Activated CD4-positive, alpha-beta T cell treated with anti-CD3 and anti-CD28 coated beads, Interleukin-2, Interleukin-4, amounts not matched to agents 100 ng/mL and 50 ng/mL, durations not matched to agents 16 hours and 8 hours (primary cell): ENCODE measurements at regions not wholly inside any gene's neighbourhood (a gene's known extent, or its start where the extent isn't known, plus 50 kb on each side); places are given as distances from the start of the nearest gene placed in this dataset.

Source experiments
- DNase-seq: peaks from one replicate; pipeline ENCODE4 v3.0.0-alpha.2; 2020; ENCODE audit warnings: low spot score

DNA sequence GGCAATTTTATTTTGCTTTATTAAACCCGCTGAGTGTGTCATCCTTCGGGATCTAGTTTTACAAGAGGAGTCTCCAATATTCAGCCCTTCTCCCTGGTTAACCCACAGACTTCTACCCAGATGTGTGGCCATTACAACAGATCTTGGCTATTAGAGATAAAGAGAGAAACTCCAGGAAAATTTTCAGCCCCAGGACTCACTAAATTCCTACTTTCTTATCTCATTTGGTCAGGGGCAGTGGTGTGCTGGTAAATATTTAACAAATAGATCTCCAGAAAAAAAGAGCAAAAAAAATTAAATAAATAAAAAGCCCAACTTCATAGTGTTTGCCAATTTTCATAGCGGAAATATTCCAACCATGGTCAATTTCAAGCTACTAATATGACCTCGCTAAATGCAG, 168.4 kb downstream of the RND3 start:
- no peak for DNase-seq

DNA sequence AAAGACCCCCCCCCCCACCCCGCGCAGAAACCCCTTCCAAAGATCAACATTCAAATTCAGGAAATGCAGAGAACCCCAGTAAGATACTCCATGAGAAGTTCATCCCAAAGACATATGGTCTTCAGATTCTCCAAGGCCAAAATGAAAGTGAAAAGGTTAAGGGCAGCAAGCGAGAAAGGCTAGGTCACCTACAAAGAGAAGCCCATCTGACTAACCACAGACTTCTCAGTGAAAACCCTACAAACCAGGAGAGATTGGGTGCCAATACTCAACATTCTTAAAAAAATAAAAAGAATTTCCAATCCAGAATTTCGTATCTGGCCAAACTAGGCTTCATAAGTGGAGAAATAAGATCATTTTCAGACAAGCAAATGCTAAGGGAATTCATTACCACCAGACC, 175.2 kb downstream of the RND3 start:
- DNase-seq, result no peak

DNA sequence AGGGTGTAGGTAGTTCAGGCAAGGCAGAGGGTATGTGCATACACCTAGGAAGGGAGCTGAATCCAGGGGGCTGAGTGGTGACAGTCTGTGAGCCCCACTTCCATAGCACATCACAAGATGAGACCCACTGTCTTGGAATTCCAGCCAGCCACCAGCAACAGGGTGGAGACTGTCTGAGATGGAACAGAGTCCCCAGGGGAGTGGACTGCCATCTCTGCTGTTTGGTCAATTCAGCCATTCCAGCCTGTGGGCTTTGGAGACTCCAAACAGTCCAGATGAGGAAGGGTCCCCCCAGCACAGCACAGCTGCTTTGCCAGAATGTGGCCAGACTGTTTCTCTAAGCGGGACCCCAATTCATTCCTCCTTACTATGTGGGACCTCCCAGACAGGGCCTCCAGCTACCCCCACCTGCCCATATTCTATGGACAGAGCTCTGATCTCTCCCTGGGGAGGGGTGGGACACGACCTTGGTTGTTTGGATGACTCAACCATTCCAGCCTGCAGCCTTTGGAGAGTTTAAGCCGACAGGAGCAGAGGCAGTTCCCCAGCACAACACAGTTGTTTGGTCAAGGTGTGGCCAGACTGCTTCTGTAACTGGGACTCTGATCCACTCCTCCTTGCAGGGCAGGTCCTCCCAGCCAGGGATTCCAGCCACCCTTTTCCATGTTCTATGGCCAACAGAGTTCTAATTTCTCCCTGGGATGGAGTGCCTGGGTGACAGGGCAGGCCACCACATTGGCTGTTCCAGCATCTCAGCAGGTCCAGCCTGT, 178.0 kb downstream of the RND3 start:
- DNase-seq, result no peak

DNA sequence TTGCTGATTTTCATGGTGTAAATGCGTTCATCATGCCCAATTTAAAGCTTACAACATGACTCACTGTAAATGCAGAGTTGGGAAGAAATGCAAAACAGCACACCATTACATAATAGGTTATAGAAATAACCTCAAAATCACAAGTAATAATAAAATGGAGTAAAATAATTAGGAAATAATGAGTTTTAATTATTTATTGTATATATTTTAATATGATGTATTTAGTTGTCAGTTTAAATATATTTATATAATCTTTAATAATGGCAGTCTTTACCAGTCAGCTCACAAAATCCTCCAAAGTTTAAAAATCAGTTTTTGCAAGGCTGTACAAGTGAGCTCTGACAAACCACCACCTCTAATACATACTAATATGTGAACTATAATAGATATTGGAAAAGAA, 180.2 kb downstream of the RND3 start:
- no peak for DNase-seq

DNA sequence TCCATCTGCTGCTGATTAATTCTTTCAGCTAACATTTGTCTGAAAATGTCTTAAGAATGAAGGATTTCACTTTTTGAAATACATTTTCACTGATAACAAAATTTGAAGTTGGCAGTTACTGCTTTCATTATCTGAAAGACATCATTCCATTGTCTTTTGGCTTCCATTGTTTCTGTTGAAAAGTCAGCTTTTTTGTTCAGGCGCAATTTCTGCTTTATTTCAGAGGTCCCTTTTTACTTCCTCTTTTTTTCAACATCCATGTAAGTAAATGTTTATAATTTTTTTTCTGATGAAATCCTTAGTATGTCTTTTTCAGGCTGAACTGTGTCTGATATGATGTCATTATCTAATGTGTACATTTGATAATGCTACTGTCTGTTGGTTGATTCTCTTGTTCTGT, 184.2 kb downstream of the RND3 start:
- no peak for DNase-seq

DNA sequence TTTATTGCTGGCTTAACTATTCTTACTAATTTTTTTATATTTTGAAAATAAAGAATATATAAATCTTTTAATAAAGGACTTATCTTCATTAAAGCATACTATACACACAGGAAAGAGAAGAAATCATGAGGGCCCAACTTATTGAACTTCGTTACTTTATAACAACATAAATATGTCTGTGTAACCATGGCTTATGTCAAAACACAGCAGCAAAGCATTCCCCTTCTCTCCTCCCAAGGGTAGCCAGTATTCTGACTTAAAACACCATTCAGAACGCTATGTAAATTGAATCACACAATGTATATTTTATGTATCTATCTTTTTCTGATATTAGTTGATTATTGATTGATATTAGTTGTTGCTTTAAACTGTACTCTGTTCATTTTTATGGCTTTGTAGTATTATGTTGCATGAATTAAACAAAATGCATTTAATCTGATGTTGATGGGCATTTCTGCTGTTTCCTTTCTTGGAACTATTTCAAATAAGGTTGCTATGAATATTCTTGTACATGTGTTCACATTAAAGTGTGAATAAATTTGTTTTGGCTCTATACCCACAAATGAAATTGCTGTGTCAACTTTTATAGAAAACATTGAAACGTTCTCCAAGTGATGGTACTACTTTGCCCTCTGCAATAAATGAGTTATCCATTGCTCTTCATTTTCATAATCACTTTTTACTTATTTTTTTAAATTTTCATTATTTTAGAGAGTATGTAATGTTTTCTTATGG, 188.7 kb downstream of the RND3 start:
- no peak for DNase-seq

DNA sequence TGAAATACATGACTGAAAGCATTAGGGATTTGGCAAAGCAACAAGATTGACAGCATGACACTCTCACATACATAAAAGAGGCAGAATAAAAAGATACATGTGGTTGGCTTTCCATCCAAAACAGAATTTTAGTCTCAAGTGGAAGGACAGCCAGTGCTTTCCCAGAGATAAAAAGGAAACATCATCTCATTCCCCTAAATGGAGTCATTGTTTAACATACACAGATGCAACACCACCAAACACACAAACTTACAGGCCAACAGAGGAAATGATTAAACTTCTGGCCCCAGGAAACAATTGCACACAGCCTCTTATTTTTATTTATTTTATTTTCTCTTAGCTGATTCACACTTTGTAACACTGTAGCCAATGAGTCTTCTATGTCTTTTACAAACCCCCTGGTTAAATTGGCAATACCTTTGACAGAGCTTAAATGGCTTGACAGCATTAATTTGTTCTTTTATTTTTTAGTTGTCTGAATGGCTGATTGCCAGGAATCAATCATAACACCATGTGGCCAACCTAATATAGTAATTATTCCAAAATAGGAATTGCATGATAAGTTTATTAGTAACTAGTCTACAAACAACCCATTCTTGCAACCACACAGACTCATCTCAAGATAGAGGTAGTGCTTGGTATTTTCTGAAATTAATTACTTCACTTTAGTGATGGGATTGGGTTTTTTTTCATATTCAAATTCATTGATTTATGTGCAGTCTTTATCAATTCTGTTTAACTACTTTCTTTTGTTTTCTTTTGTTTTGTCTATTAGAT, 190.5 kb downstream of the RND3 start:
- DNase-seq, result no peak

DNA sequence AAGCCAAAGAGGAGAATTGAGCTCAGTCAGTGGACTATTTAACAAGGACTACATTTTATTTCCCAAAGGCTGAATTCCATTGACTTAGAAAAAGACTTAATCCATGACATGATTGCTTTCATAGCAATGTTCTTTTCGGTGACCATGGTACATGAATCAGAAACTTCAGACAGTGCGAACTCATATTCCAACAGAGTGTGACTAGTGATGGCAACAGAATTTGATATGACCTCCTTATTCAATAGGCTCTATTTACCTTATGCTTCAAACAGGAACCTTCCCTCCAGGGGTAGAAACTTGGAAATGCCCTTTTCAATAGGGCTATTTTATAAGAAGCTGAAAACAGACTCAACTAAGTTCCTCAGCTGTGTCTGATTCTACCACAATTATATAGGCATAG, 191.9 kb downstream of the RND3 start:
- DNase-seq, result no peak

DNA sequence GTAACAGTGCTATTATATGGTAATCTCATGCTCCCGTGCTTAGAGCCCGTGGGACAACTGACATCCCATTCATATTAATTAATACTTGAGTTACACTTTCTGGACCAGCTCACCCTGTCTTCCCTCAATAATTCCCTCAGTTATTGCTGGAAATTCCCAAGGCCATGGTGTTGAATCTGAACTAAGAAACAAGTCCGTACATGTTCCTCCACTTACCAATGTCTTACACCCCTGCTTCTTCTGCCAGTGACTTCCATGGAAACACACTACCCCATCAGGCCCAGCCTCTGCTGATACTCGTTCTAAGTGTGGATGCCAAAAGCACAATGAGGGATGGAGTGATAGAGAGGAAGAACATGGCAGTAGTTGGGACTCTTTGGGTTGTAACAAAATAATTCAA, 193.7 kb downstream of the RND3 start:
- no peak for DNase-seq

DNA sequence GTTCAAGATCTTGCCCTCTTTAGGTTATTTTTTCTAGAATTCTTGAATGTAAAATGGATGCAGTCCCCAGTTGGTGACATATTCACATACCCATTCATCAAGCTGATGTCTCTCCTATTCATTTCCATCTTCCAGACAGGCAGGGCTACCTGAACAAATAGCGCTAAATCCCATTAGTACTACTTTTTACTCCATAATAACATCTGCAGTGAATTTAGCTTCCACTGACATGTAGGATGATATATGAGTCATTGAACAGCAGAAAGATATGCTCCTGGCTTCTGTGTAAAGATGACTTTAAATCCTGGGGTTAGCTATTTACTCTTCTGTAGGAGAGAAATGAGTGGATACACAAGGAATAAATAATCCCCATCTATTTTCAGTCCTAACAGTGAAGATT, 194.7 kb downstream of the RND3 start:
- no peak for DNase-seq

DNA sequence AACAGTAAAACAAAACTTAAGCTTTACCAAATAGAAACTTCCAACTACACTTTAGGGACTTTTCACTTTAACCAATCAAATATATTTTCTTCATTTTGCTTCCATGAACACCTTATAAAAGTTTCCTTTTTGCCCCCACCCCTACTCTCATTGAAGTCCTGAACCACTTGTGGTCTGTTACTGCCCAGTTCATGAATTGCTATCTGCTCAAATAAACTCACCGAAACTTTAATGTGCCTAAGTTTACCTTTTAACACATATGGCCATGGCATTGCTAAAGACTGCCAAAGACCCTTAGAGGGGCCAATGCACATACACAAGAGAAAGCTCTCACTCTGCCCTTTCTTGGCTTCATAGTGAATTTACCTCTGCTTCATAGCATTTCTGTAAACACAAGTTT, 195.3 kb downstream of the RND3 start:
- no peak for DNase-seq

DNA sequence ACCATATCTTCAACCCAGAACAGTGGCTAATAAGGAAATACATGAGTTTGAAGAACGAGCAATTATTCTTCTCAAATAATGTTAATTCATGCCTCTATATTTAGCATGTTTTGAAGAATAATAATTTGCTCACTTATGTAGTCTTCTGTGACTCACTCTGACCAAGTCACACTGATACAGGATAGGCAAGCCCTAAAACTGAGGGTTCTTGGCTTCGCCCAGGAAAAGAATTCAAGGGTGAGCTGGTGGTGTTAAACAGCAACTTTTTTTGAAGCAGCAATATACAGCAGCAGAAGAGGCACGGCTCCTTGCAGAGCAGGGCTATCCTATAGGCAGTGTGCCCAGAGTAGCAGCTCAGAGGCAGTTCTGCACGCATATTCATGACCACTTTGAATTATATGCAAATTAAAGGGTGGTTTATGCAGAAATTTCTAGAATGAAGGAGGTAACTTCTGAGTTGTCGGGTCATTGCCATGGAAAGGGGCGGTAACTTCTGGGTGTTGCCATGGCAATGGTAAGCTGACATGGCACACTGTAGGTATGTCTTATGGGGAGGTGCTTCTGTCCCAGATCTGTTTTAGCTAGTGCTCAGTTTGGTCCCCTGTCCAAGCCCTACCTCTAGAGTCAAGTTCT, 200.6 kb downstream of the RND3 start:
- DNase-seq, result no peak

DNA sequence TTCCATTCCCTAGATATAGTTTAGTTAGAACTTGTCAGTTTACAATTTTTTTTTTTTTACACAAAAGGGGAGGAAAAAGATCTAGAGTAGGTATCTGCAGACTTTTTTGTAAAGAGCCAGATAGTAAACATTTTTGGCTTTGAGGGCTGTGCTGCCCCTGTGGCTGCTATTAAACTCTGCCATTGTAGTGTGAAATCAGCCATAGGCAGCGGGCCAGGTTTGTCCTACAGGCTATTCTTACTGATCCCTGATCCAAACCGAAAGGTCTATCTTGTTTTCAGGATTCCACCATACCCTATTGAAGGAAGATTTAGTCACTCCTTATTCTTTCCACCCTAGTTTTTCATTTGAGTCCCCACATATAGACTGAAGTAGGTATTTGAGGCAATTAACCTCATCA, 203.4 kb downstream of the RND3 start:
- no peak for DNase-seq

DNA sequence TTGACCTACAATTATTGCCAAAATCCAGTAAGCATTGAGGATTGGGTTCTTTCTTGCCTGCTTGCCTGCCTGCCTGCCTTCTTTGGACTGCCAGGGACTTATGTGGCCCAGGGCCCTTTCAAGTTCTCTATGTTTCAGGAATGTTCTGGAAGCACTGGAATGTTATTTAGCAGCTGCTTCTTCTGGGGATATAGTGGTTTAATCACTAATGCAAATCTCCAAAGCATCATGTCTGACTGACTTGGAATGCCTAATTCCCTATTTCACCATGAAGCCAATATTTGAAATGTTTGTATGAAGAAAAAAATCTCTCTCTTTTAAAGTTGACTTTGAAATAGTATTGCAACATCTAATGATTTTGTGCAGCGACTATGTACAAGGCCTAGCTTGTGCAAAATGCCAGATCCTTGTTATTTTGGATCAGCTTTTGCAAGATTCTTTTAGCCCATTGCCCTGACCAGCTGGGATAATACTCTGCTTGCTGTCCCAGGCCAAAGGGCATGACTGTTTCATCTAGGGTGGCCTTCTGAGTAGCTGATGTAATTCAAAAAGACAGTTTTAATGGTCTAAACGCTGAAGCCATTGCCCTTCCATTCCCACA, 204.6 kb downstream of the RND3 start:
- no peak for DNase-seq

DNA sequence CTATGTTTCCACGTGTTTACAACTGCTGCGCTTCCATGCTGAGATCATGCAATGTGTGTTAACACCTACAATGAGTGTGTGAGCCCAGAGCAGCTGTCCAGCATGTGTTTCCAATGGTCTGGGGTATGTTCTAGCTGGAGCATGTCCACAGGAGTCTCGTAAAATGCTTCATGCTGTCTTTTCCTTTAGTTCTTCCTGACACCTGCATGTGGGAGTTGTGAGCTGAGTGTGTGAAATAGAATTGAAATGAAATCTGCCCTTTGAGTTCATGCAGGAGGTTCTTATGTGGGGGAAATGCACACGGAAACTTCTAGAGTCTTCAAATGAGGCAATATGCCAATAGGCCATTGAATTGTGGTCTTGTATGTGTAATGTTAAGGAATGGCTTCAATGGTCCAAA, 205.1 kb downstream of the RND3 start:
- no peak for DNase-seq

DNA sequence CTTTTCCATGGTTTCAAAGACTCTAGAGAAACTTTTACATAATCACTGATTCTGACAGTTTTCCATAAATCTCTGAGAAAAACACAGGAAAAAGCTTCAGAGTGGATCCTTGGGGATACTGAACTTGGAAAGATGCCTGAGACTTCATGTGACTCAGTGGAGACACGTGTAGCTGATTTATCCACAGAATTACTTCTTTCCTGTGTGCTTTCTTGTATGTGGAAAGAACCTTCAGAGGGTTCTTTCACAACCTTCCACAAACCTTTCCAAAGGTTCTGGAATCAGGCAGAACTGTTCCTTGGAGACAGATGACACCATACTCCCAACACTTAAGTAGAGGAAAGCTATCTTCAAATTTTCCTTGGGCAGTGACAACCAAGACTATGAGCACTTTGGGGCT, 207.2 kb downstream of the RND3 start:
- DNase-seq, result no peak

DNA sequence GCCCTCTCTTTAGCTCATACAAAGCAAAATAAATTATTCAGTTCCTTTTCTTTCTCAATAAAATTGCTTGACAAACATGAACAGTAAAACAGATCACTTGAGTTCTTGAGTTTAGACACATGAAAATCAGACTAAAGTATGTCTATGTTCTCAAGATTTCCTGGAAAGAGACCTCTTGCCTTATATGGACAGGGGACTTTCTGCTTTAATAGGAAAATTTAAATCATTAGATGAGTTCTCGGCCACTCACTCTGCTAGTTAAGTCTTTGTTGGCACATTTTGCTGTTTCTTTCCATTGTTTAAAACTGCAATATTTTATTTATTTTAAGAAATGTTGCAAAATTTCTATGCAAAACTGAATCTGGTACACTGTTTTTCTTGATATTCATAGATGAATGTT, 207.8 kb downstream of the RND3 start:
- DNase-seq, result no peak

DNA sequence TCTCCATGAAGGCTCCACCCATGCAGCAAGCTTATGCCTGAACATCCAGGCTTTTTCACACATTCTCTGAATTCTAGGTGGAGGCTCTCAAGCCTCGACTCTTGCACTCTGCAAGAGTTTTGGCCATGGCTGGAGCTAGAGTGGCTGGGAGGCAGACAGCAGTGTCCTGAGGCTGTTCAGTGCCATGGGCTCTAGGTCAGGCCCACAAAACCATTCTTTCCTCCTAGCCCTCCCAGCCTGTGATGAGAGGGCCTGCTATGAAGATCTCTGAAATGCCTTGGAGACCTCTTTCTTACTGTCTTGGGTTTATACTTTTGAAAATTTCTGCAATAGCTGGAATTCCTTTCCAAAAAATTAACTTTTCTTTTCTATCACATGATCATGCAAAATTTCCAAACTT, 210.7 kb downstream of the RND3 start:
- DNase-seq, result no peak

DNA sequence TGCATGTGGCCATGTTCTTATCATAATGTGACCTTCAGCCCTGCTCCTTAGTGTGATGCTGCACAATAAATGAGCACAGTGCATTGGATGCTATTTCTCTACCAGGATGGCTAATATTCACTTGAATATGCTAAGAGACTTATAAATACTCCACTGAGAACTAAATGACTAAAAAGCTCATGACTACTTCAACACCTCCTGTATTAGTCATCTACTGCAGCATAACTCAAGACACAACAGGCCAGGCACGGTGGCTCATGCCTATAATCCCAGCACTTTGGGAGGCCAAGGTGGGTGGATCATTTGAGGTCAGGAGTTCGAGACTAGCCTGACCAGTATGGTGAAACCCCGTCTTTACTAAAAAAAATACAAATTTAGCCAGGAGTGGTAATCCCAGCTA, 213.4 kb downstream of the RND3 start:
- no peak for DNase-seq

DNA sequence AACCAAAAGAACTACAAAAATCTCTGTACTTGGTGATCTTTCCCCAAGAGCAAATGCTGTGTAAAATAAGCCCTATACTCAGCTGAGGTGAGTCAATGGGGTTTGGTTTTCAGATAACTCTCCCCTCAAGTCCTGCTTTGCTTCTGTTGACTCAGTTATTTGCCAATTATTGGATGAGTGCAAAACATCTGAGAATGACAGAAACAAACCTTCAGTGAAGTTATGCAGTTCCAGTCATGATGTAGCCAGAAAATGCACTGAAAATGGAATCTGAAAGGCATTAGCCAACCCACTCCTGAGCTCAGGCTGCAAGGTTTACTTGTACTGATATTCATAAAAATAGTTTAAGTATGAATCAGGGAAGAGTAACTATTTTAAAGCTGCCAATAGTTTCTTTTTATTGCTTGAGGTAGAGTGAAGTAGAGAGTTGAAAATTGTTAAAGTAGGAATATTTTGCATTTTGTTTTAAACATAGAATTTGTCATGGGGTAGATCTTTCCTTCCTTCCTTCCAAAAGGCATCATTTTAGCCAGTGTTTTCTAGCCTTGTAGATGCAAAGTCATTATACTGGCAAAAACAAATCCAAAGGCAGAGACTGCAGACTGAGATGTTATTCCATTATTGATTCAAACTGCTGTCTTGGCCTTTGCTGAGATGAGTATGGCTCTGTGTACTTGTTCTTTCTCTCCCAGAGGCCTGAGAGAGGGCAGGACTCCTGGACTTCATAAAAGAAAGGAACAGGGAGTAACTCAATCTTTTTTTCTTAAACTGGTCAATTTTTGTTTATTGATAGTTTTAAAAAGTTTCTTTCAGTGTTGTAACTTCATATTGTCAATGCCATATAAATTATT, 215.3 kb downstream of the RND3 start:
- DNase-seq, result no peak
